ENCODE measurements at regions not wholly inside any gene's neighbourhood (a gene's known extent, or its start where the extent isn't known, plus 50 kb on each side); places are given as distances from the start of the nearest gene placed in this dataset.

GRCh38 chr1:96643519-96643918 is 78.1 kb upstream of the PTBP2 start:
- no peak overlapping the region for H3K4me2 ChIP-seq (ENCODE audit: low read depth, low read length, poor library complexity, severe bottlenecking)
- H4K20me1 ChIP-seq (ENCODE audit: insufficient read depth, low read length, poor library complexity, severe bottlenecking) = no peaks in the 10 kb centered on the region
- H3K9ac ChIP-seq (ENCODE audit: low read depth, low read length, poor library complexity, severe bottlenecking) = no peak overlapping the region
- no peak overlapping the region for H3K4me3 ChIP-seq (ENCODE audit: low read length, poor library complexity, severe bottlenecking)
- H3K9me2 ChIP-seq (replicated peaks; ENCODE audit: low read depth, low read length) = no peaks in the 10 kb centered on the region
- H3K4me1 ChIP-seq (ENCODE audit: insufficient read depth, low read length, poor library complexity, severe bottlenecking) = no peaks in the 10 kb centered on the region
- no peaks in the 10 kb centered on the region for H3K36me3 ChIP-seq (ENCODE audit: insufficient read depth, low read length)
- H3K9me3 ChIP-seq (ENCODE audit: insufficient read depth, low read depth, low read length) = no peaks in the 10 kb centered on the region
- H3K27me3 ChIP-seq (ENCODE audit: insufficient read depth, low read length, poor library complexity, severe bottlenecking) = no peaks in the 10 kb centered on the region
- H3F3A ChIP-seq (ENCODE audit: low read depth) = no peaks in the 10 kb centered on the region
- TF ChIP-seq CTCF (conservative IDR thresholded peaks at IDR 0.05; ENCODE audit: low read length) (no peak), EZH2phosphoT487 (IDR thresholded peaks at IDR 0.05; ENCODE audit: borderline replicate concordance) (no peak)
- no peaks in the 10 kb centered on the region for H3K79me2 ChIP-seq (ENCODE audit: insufficient read depth, low read length)
- H2AFZ ChIP-seq (ENCODE audit: low read length) = no peak overlapping the region

- no peaks in the 10 kb centered on the region for H3K4me1 ChIP-seq (ENCODE audit: insufficient read depth, low read length, poor library complexity, severe bottlenecking)
- no peaks in the 10 kb centered on the region for H4K20me1 ChIP-seq (ENCODE audit: insufficient read depth, low read length, poor library complexity, severe bottlenecking)
- no peak overlapping the region for H3K9ac ChIP-seq (ENCODE audit: low read depth, low read length, poor library complexity, severe bottlenecking)
- TF ChIP-seq CTCF (conservative IDR thresholded peaks at IDR 0.05; ENCODE audit: low read length) (no peak), EZH2phosphoT487 (IDR thresholded peaks at IDR 0.05; ENCODE audit: borderline replicate concordance) (no peak)
- no peaks in the 10 kb centered on the region for H3K9me3 ChIP-seq (ENCODE audit: insufficient read depth, low read depth, low read length)
- no peak overlapping the region for H3K4me2 ChIP-seq (ENCODE audit: low read depth, low read length, poor library complexity, severe bottlenecking)
- no peaks in the 10 kb centered on the region for H3K27me3 ChIP-seq (ENCODE audit: insufficient read depth, low read length, poor library complexity, severe bottlenecking)
- H3K79me2 ChIP-seq (ENCODE audit: insufficient read depth, low read length) = no peaks in the 10 kb centered on the region
- H3K9me2 ChIP-seq (replicated peaks; ENCODE audit: low read depth, low read length) = no peaks in the 10 kb centered on the region
- no peak overlapping the region for H2AFZ ChIP-seq (ENCODE audit: low read length)
- no peak overlapping the region for H3K4me3 ChIP-seq (ENCODE audit: low read length, poor library complexity, severe bottlenecking)
- no peaks in the 10 kb centered on the region for H3F3A ChIP-seq (ENCODE audit: low read depth)
- no peaks in the 10 kb centered on the region for H3K36me3 ChIP-seq (ENCODE audit: insufficient read depth, low read length)
Observed at GRCh38 chr1:96649301-96649700, 72.3 kb upstream of the PTBP2 start.

GRCh38 chr1:96651517-96651916 is 70.1 kb upstream of the PTBP2 start:
- TF ChIP-seq CTCF (conservative IDR thresholded peaks at IDR 0.05; ENCODE audit: low read length) (no peak), EZH2phosphoT487 (IDR thresholded peaks at IDR 0.05; ENCODE audit: borderline replicate concordance) (no peak)
- Histone ChIP-seq H3K9me3 (ENCODE audit: insufficient read depth, low read depth, low read length) (no peaks in the 10 kb centered on the region), H3K36me3 (ENCODE audit: insufficient read depth, low read length) (no peaks in the 10 kb centered on the region), H3K79me2 (ENCODE audit: insufficient read depth, low read length) (no peaks in the 10 kb centered on the region), H3K9ac (ENCODE audit: low read depth, low read length, poor library complexity, severe bottlenecking) (no peak overlapping the region), H3K4me2 (ENCODE audit: low read depth, low read length, poor library complexity, severe bottlenecking) (no peak overlapping the region), H3K27me3 (ENCODE audit: insufficient read depth, low read length, poor library complexity, severe bottlenecking) (no peaks in the 10 kb centered on the region), H3K9me2 (replicated peaks; ENCODE audit: low read depth, low read length) (no peaks in the 10 kb centered on the region), H4K20me1 (ENCODE audit: insufficient read depth, low read length, poor library complexity, severe bottlenecking) (no peaks in the 10 kb centered on the region), H3K4me3 (ENCODE audit: low read length, poor library complexity, severe bottlenecking) (no peak overlapping the region), H3F3A (ENCODE audit: low read depth) (no peaks in the 10 kb centered on the region), H2AFZ (ENCODE audit: low read length) (no peak overlapping the region), H3K4me1 (ENCODE audit: insufficient read depth, low read length, poor library complexity, severe bottlenecking) (no peaks in the 10 kb centered on the region)
